Heart right ventricle (tissue), 16 donors: ENCODE measurements at regions not wholly inside any gene's neighbourhood (a gene's known extent, or its start where the extent isn't known, plus 50 kb on each side); places are given as distances from the start of the nearest gene placed in this dataset.

Experiments used
- ATAC-seq, 8 donors: fragments of 200-7000 bp; cut with Tn5 transposase; one replicate each; pipeline ENCODE4 v1.9.1; 2020; ENCODE audit warnings: mild to moderate bottlenecking in 8 of 8, moderate library complexity in 8 of 8, moderate number of reproducible peaks in 1 of 8
- DNase-seq, 2 donors: peaks; one replicate each; pipeline ENCODE4 v3.0.0-alpha.2; 2020
- H3K27ac ChIP-seq, 10 donors: fragments of 200-600 bp; sonication (generic) in 2 of 10; one replicate each; pipeline versions ENCODE4 v1.5.0 to v1.8.0; 2020 to 2022; ENCODE audit warnings: mild to moderate bottlenecking in 3 of 10
- H3K27me3 ChIP-seq, 7 donors: fragments of 200-600 bp; one replicate each; pipeline ENCODE4 v1.8.0; 2021 to 2022; ENCODE audit warnings: mild to moderate bottlenecking in 2 of 7
- H3K36me3 ChIP-seq, 9 donors: fragments of 200-600 bp; sonication (generic) in 1 of 9; one replicate each; pipeline versions ENCODE4 v1.5.0 to v1.8.0; 2020 to 2022; ENCODE audit warnings: mild to moderate bottlenecking in 2 of 9
- H3K4me1 ChIP-seq, 9 donors: fragments of 200-600 bp; sonication (generic) in 1 of 9; one replicate each; pipeline versions ENCODE4 v1.5.0 to v1.8.0; 2020 to 2022; ENCODE audit warnings: mild to moderate bottlenecking in 4 of 9
- H3K4me3 ChIP-seq, 10 donors: fragments of 200-600 bp; sonication (generic) in 2 of 10; one replicate each; pipeline versions ENCODE4 v1.5.0 to v1.8.0; 2020 to 2022; ENCODE audit warnings: mild to moderate bottlenecking in 7 of 10, moderate library complexity in 2 of 10
- H3K9me3 ChIP-seq, 11 donors: fragments of 200-600 bp in 10 of 11; sonication (generic) in 2 of 11; one replicate each; pipeline versions ENCODE4 v1.5.0 to v1.8.0; 2013 to 2022; ENCODE audit warnings: mild to moderate bottlenecking in 2 of 11, control low read depth in 1 of 11, moderate library complexity in 1 of 11
- CTCF ChIP-seq, 9 donors: fragments of 200-600 bp; sonication (generic) in 2 of 9; IDR thresholded peaks; one replicate each; pipeline versions ENCODE4 v1.5.0 to v1.8.0; 2021 to 2022; ENCODE audit warnings: antibody characterized with exemption in 9 of 9, mild to moderate bottlenecking in 5 of 9, moderate library complexity in 1 of 9
- WGBS, 2 donors: extraction: QIAGEN DNeasy Blood & Tissue Kit; methylation state at CpG; one replicate each; pipeline ENCODE4 v1.1.7; 2013; ENCODE audit warnings: inconsistent platforms in 1 of 2; 5-methylcytosine and 5-hydroxymethylcytosine counted together
- intact Hi-C, 10 donors: fragments of 100-400 bp; cut with DNase I; formaldehyde crosslinking; loops; one replicate each; pipeline versions ENCODE4 v1.11.1 to v1.14.2; 2022
- donor health status: Arrhythmogenic right ventricular cardiomyopathy.
- donor health status: ischemic (EF 13 %, LVEDD 7.1; RV severe dilation, severe dysfunction).
- donor health status: healthy with polysubstance abuse.
- donor health status: DM: no; HTN: yes; CAD: no.
- donor health status: DM: no; HTN: no; CAD: no.
- donor health status: ischemic (EF 25% LVEDD 6.9; RV normal size, moderate dysfunction).
- donor health status: ischemic (EF 25% LVEDD 5.7; RV mildly dilated, moderate dysfunction).
- donor health status: healthy.
- donor health status: DM: yes; HTN: yes; CAD: no.
- donor health status: Ischemic cardiomyopathy.
- donor health status: ischemic (EF 35%, LVEDD 5.7; RV mildly dilated, moderate dysfunction).
- donor health status: nonischemic (EF 11% LVEDD 7.7; RV severe dilation, severe dysfunction).
- donor health status: DM: yes; HTN: yes; CAD: no.
- donor health status: PGD.
- donor health status: ischemic (EF 29% LVEDD 5.4; RV normal size, mild dysfunction).
- donor health status: nonischemic (EF 23%, LVEDD 6.1; RV moderate dilation, normal function).

DNA sequence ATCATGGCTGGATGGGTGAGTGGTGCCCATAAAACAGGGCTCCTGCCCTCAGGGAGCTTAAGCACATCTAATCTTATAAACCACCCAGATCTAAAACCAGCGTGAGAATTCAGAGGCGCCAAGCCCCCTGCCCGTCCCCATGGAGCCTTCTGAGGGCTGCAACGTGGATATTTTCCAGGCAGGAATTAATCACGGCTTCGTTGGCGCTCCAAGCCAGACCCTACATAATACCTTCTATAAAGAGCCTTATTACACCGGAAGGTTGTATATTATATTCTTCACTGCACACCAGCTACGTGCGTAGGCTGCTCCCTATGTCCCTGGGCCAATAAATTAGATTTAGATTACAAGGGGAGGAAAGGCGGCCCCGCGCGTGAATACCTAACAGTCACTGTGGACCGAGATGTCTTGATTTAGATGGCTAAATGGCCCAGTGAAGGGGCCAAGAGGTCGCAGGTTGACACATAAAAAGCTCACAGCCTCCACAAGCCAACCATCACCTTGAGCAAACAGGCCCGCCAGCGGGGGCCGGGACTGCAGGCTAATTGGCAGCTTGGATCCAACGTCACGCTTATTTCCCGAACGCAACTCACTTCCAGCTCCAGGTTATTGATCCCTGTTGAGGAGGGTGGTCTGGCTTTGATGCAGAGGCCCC lies 64.7 kb upstream of the APCDD1L start:
- no peak for TF ChIP-seq CTCF (IDR thresholded peaks at IDR 0.05)
- DNase-seq (no peak), ATAC-seq (no peak)
- H3K4me3 ChIP-seq = no peak overlapping the region
- H3K27ac ChIP-seq = no peak overlapping the region
- 91 to 92% methylated on average over 23 of the region's 23 CpGs for WGBS, 2 donors
- H3K36me3 ChIP-seq = no peaks in the 10 kb centered on the region
- intact Hi-C loops = loop anchor here in 1 of 10 donors (10.0 kb wide), 1 partner anchor 55 kb away; no protein-coding TSS in a partner anchor
- peaks cover 0 to 5% (median 0%) of the 10 kb centered on the region in 9 donors for H3K4me1 ChIP-seq
- H3K27me3 ChIP-seq = peaks cover 0 to 53% (median 33%) of the 10 kb centered on the region in 7 donors
- no peaks in the 10 kb centered on the region for H3K9me3 ChIP-seq

DNA sequence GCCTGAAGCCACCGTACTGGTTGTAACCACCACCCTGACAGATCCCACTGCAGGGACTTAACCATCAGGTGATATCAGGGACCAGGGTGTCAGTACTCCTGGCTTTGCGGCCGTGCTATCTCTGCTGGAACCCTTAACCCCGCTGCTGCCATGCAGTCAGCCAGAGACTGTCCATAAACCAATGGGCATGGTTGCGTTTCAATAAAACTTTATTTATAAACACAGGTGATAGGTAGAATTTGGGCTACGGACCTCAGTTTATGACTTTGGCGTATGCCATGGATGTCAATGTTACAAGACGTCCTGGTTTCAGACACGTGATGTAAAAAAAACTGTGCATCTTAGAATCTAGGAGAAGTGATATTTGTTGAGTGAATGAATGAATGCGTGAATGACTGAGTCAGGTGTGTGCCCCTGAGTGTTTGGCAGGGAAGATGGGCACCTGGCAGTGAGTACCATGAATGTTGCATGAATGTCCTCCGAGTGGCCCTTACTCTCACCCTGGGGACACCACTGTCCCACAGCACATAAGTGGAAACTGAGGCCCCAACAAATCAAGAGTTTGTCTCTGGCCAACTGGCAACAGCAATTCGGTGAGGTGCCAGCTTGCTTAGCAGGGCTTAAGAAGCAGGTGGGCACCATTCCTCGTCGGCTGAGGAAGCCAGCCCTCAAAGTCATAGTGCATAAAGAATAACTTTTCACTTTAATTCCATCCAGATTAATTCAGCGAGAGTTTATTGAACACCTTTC lies 64.0 kb upstream of the APCDD1L start:
- WGBS, 2 donors = 84 to 86% methylated on average over 15 of the region's 15 CpGs

DNA sequence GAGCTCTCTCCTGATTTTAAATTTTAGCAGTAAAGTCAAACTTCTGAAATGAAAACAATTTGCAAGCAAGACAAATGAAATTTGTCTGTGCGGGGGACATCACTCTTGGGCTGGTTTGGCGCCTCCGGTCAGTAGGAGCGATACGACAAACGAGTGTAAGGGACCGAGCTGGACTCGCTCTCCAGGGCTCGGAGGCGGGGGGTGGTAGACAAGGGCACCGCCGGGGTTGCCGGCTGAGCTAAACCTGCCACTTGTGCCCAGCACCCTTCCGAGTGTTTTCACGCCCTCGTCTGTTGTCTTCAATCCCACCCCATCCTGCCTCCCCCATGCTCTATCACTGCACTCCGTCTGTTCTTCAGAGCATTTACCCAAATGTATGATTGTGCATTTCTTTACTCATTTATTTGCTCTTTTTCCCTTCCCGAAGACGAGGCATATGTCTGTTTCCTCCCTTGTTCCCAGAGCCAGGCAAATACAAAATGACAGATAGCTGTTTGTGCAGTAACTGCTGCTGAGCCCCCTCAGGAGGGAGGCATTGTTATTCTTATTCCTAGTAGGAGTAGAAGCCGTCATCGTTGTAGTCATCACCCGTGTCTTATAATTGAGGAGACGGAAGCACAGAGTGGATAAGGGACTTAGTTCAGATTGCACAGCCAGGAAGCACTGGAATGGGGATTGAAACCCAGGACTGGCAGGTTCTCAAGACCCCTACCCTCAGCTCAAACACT lies 62.8 kb upstream of the APCDD1L start:
- Histone ChIP-seq H3K27ac (no peak overlapping the region), H3K27me3 (peaks cover 0 to 42% (median 26%) of the 10 kb centered on the region in 7 donors), H3K36me3 (no peaks in the 10 kb centered on the region), H3K4me1 (peaks cover 0 to under 1% (median 0%) of the 10 kb centered on the region in 9 donors), H3K9me3 (no peaks in the 10 kb centered on the region), H3K4me3 (no peak overlapping the region)
- DNase-seq = no peak
- no peak for ATAC-seq
- TF ChIP-seq CTCF (IDR thresholded peaks at IDR 0.05) = no peak
- intact Hi-C loops = loop anchor here in 1 of 10 donors (10.0 kb wide), 1 partner anchor 57 kb away; no protein-coding TSS in a partner anchor
- WGBS, 2 donors = 61 to 63% methylated on average over 23 of the region's 23 CpGs

More for the DNA sequence above, 64.0 kb upstream of the APCDD1L start:
- intact Hi-C loops = loop anchor here in 1 of 10 donors (10.0 kb wide), 1 partner anchor 56 kb away; no protein-coding TSS in a partner anchor
- ATAC-seq = no peak
- DNase-seq = no peak
- peaks cover 0 to 5% (median 0%) of the 10 kb centered on the region in 9 donors for H3K4me1 ChIP-seq
- no peaks in the 10 kb centered on the region for H3K36me3 ChIP-seq
- no peak overlapping the region for H3K27ac ChIP-seq
- peaks cover 0 to 53% (median 33%) of the 10 kb centered on the region in 7 donors for H3K27me3 ChIP-seq
- H3K4me3 ChIP-seq = no peak overlapping the region
- no peak for TF ChIP-seq CTCF (IDR thresholded peaks at IDR 0.05)
- no peaks in the 10 kb centered on the region for H3K9me3 ChIP-seq
